ENCODE measurements at regions not wholly inside any gene's neighbourhood (a gene's known extent, or its start where the extent isn't known, plus 50 kb on each side); places are given as distances from the start of the nearest gene placed in this dataset.
A peak's percentile ranks its signal among the peaks of the same experiment; 100 is the strongest.

- Histone ChIP-seq H3K9me2 (ENCODE audit: insufficient read depth, low read length) (no peaks in the 10 kb centered on the region), H3K9me3 (ENCODE audit: low read length) (no peaks in the 10 kb centered on the region), H3K36me3 (ENCODE audit: insufficient read depth, low read length) (no peaks in the 10 kb centered on the region), H3F3A (ENCODE audit: insufficient read depth, low read length, poor library complexity, severe bottlenecking) (no peaks in the 10 kb centered on the region), H3K27ac (ENCODE audit: low read length) (no peak overlapping the region), H3K4me2 (ENCODE audit: low read length) (no peak overlapping the region), H3K79me2 (replicated peaks; ENCODE audit: insufficient read depth, low read length) (no peaks in the 10 kb centered on the region), H4K20me1 (ENCODE audit: insufficient read depth) (no peaks in the 10 kb centered on the region), H2AFZ (ENCODE audit: low read depth, low read length) (no peak overlapping the region), H3K4me3 (ENCODE audit: low read length) (no peak overlapping the region), H3K27me3 (ENCODE audit: insufficient read depth, low read depth, low read length) (no peaks in the 10 kb centered on the region), H3K9ac (ENCODE audit: low read length) (no peak overlapping the region)
- TF ChIP-seq SMC3 (conservative IDR thresholded peaks at IDR 0.05; ENCODE audit: poor library complexity): no peak
- TF ChIP-seq EP300 (conservative IDR thresholded peaks at IDR 0.05; ENCODE audit: poor library complexity, severe bottlenecking): peak; percentile 49
- TF ChIP-seq REST (IDR thresholded peaks at IDR 0.05; ENCODE audit: borderline replicate concordance): peak; percentile 37
Observed at GRCh38 chr13:73548449-73548848, 489.6 kb downstream of the KLF5 start.

- Histone ChIP-seq H3K9me2 (ENCODE audit: insufficient read depth, low read length) (no peaks in the 10 kb centered on the region), H3K27ac (ENCODE audit: low read length) (no peak overlapping the region), H3F3A (ENCODE audit: insufficient read depth, low read length, poor library complexity, severe bottlenecking) (no peaks in the 10 kb centered on the region), H3K4me3 (ENCODE audit: low read length) (no peak overlapping the region), H3K9me3 (ENCODE audit: low read length) (no peaks in the 10 kb centered on the region), H2AFZ (ENCODE audit: low read depth, low read length) (no peak overlapping the region), H3K79me2 (replicated peaks; ENCODE audit: insufficient read depth, low read length) (no peaks in the 10 kb centered on the region), H3K9ac (ENCODE audit: low read length) (no peak overlapping the region), H4K20me1 (ENCODE audit: insufficient read depth) (no peaks in the 10 kb centered on the region), H3K27me3 (ENCODE audit: insufficient read depth, low read depth, low read length) (no peaks in the 10 kb centered on the region), H3K36me3 (ENCODE audit: insufficient read depth, low read length) (no peaks in the 10 kb centered on the region), H3K4me2 (ENCODE audit: low read length) (no peak overlapping the region)
- TF ChIP-seq REST (IDR thresholded peaks at IDR 0.05; ENCODE audit: borderline replicate concordance) (no peak), TAF1 (IDR thresholded peaks at IDR 0.05; ENCODE audit: low read depth) (no peak), SMC3 (conservative IDR thresholded peaks at IDR 0.05; ENCODE audit: poor library complexity) (no peak), MXI1 (conservative IDR thresholded peaks at IDR 0.05; ENCODE audit: poor library complexity, severe bottlenecking) (no peak), CTCF (IDR thresholded peaks at IDR 0.05; ENCODE audit: poor library complexity, severe bottlenecking) (no peak), EZH2 (IDR thresholded peaks at IDR 0.05; ENCODE audit: borderline replicate concordance, insufficient read depth, low read length, poor library complexity, severe bottlenecking) (no peak), RAD21 (conservative IDR thresholded peaks at IDR 0.05) (no peak), POLR2AphosphoS5 (IDR thresholded peaks at IDR 0.05) (no peak), EP300 (conservative IDR thresholded peaks at IDR 0.05; ENCODE audit: poor library complexity, severe bottlenecking) (no peak)
Observed at GRCh38 chr13:73547239-73547638, 488.4 kb downstream of the KLF5 start.

All from neural cell (in vitro differentiated cells).